ENCODE measurements at regions not wholly inside any gene's neighbourhood (a gene's known extent, or its start where the extent isn't known, plus 50 kb on each side); places are given as distances from the start of the nearest gene placed in this dataset.

GRCh38 chr1:50358962-50359361 lies 64.3 kb downstream of the DMRTA2 start:
- Mint-ChIP-seq H3K9me3 (peaks cover 0 to 4% of the 10 kb centered on the region in 2 donors), H3K27me3 (peaks cover 66 to 85% of the 10 kb centered on the region in 2 donors), H3K4me1 (ENCODE audit: low read depth in 2 of 2) (no peaks in the 10 kb centered on the region), H3K27ac (no peak overlapping the region), H3K4me3 (no peak overlapping the region), H3K36me3 (ENCODE audit: insufficient read depth) (no peaks in the 10 kb centered on the region)
- ATAC-seq (replicated peaks), result no peak
- DNase-seq, result no peak

- Mint-ChIP-seq H3K9me3 (peaks cover 0 to 4% of the 10 kb centered on the region in 2 donors), H3K4me1 (ENCODE audit: low read depth in 2 of 2) (no peaks in the 10 kb centered on the region)
- no peak for ATAC-seq (replicated peaks)
Measured at GRCh38 chr1:50357186-50357585, 66.1 kb downstream of the DMRTA2 start.

GRCh38 chr1:50354813-50355212 lies 68.4 kb downstream of the DMRTA2 start:
- Mint-ChIP-seq H3K36me3 (ENCODE audit: insufficient read depth) (no peaks in the 10 kb centered on the region), H3K27me3 (peaks cover 43 to 71% of the 10 kb centered on the region in 2 donors), H3K9me3 (no peaks in the 10 kb centered on the region), H3K4me3 (no peak overlapping the region), H3K4me1 (ENCODE audit: low read depth in 2 of 2) (no peaks in the 10 kb centered on the region), H3K27ac (no peak overlapping the region)
- ATAC-seq (replicated peaks) (no peak), DNase-seq (no peak)

More at GRCh38 chr1:50357186-50357585, 66.1 kb downstream of the DMRTA2 start:
- DNase-seq, result no peak
- Mint-ChIP-seq H3K36me3 (ENCODE audit: insufficient read depth) (no peaks in the 10 kb centered on the region), H3K27ac (no peak overlapping the region), H3K27me3 (peaks cover 55 to 73% of the 10 kb centered on the region in 2 donors), H3K4me3 (no peak overlapping the region)

- peaks cover 45 to 65% of the 10 kb centered on the region in 2 donors for H3K27me3 Mint-ChIP-seq
- H3K27ac Mint-ChIP-seq, result no peak overlapping the region
- DNase-seq (no peak), ATAC-seq (replicated peaks) (no peak)
- no peaks in the 10 kb centered on the region for H3K36me3 Mint-ChIP-seq (ENCODE audit: insufficient read depth)
- H3K4me3 Mint-ChIP-seq, result no peak overlapping the region
- H3K9me3 Mint-ChIP-seq, result no peaks in the 10 kb centered on the region
- H3K4me1 Mint-ChIP-seq (ENCODE audit: low read depth in 2 of 2), result no peaks in the 10 kb centered on the region
Measured at GRCh38 chr1:50352428-50352827, 70.8 kb downstream of the DMRTA2 start.

GRCh38 chr1:50350868-50351267 lies 72.4 kb downstream of the DMRTA2 start:
- H3K36me3 Mint-ChIP-seq (ENCODE audit: insufficient read depth), result no peaks in the 10 kb centered on the region
- H3K4me1 Mint-ChIP-seq (ENCODE audit: low read depth in 2 of 2), result no peaks in the 10 kb centered on the region
- no peaks in the 10 kb centered on the region for H3K9me3 Mint-ChIP-seq
- DNase-seq, result no peak
- no peak for ATAC-seq (replicated peaks)
- H3K4me3 Mint-ChIP-seq, result no peak overlapping the region
- peaks cover 35 to 51% of the 10 kb centered on the region in 2 donors for H3K27me3 Mint-ChIP-seq
- no peak overlapping the region for H3K27ac Mint-ChIP-seq

GRCh38 chr1:50350421-50350820 lies 72.8 kb downstream of the DMRTA2 start:
- Mint-ChIP-seq H3K36me3 (ENCODE audit: insufficient read depth) (no peaks in the 10 kb centered on the region), H3K4me1 (ENCODE audit: low read depth in 2 of 2) (no peaks in the 10 kb centered on the region), H3K27me3 (peaks cover 35 to 46% of the 10 kb centered on the region in 2 donors), H3K27ac (no peak overlapping the region), H3K4me3 (no peak overlapping the region), H3K9me3 (no peaks in the 10 kb centered on the region)
- ATAC-seq (replicated peaks) (no peak), DNase-seq (no peak)

GRCh38 chr1:50349242-50349565 lies 74.0 kb downstream of the DMRTA2 start:
- Mint-ChIP-seq H3K36me3 (ENCODE audit: insufficient read depth) (no peaks in the 10 kb centered on the region), H3K27ac (no peak overlapping the region), H3K4me1 (ENCODE audit: low read depth in 2 of 2) (no peaks in the 10 kb centered on the region), H3K27me3 (peaks cover 39 to 45% of the 10 kb centered on the region in 2 donors), H3K4me3 (no peak overlapping the region), H3K9me3 (no peaks in the 10 kb centered on the region)
- DNase-seq (no peak), ATAC-seq (replicated peaks) (no peak)

- H3K9me3 Mint-ChIP-seq, result no peaks in the 10 kb centered on the region
- H3K27me3 Mint-ChIP-seq, result peaks cover 39 to 51% of the 10 kb centered on the region in 2 donors
- H3K27ac Mint-ChIP-seq, result no peak overlapping the region
- no peaks in the 10 kb centered on the region for H3K4me1 Mint-ChIP-seq (ENCODE audit: low read depth in 2 of 2)
- H3K36me3 Mint-ChIP-seq (ENCODE audit: insufficient read depth), result no peaks in the 10 kb centered on the region
- DNase-seq (peak; percentile 35 to 44 (median 36)), ATAC-seq (replicated peaks) (peak; percentile 62)
- H3K4me3 Mint-ChIP-seq, result no peak overlapping the region
Measured at GRCh38 chr1:50348449-50349241, 74.6 kb downstream of the DMRTA2 start.

- Mint-ChIP-seq H3K36me3 (ENCODE audit: insufficient read depth) (no peaks in the 10 kb centered on the region), H3K27me3 (peaks cover 46 to 58% of the 10 kb centered on the region in 2 donors), H3K27ac (no peak overlapping the region), H3K9me3 (no peaks in the 10 kb centered on the region), H3K4me3 (no peak overlapping the region), H3K4me1 (ENCODE audit: low read depth in 2 of 2) (no peaks in the 10 kb centered on the region)
- DNase-seq (no peak), ATAC-seq (replicated peaks) (no peak)
Measured at GRCh38 chr1:50347933-50348332, 75.3 kb downstream of the DMRTA2 start.

GRCh38 chr1:50346621-50347020 lies 76.6 kb downstream of the DMRTA2 start:
- H3K27ac Mint-ChIP-seq, result no peak overlapping the region
- H3K27me3 Mint-ChIP-seq, result peaks cover 59 to 63% of the 10 kb centered on the region in 2 donors
- no peaks in the 10 kb centered on the region for H3K4me1 Mint-ChIP-seq (ENCODE audit: low read depth in 2 of 2)
- ATAC-seq (replicated peaks), result no peak
- H3K9me3 Mint-ChIP-seq, result no peaks in the 10 kb centered on the region
- H3K4me3 Mint-ChIP-seq, result no peak overlapping the region
- no peaks in the 10 kb centered on the region for H3K36me3 Mint-ChIP-seq (ENCODE audit: insufficient read depth)
- DNase-seq, result no peak

GRCh38 chr1:50343323-50343722 lies 79.9 kb downstream of the DMRTA2 start:
- Mint-ChIP-seq H3K4me1 (ENCODE audit: low read depth in 2 of 2) (no peaks in the 10 kb centered on the region), H3K4me3 (no peak overlapping the region), H3K27me3 (peaks cover 58 to 59% of the 10 kb centered on the region in 2 donors), H3K9me3 (no peaks in the 10 kb centered on the region), H3K36me3 (ENCODE audit: insufficient read depth) (no peaks in the 10 kb centered on the region), H3K27ac (no peak overlapping the region)
- ATAC-seq (replicated peaks) (no peak), DNase-seq (no peak)

- no peaks in the 10 kb centered on the region for H3K9me3 Mint-ChIP-seq
- no peaks in the 10 kb centered on the region for H3K4me1 Mint-ChIP-seq (ENCODE audit: low read depth in 2 of 2)
- no peaks in the 10 kb centered on the region for H3K36me3 Mint-ChIP-seq (ENCODE audit: insufficient read depth)
- no peak overlapping the region for H3K4me3 Mint-ChIP-seq
- DNase-seq, result no peak
- no peak overlapping the region for H3K27ac Mint-ChIP-seq
- peaks cover 57 to 66% of the 10 kb centered on the region in 2 donors for H3K27me3 Mint-ChIP-seq
- no peak for ATAC-seq (replicated peaks)
Measured at GRCh38 chr1:50342525-50342924, 80.7 kb downstream of the DMRTA2 start.

GRCh38 chr1:50335036-50335435 lies 88.2 kb downstream of the DMRTA2 start:
- DNase-seq (no peak), ATAC-seq (replicated peaks) (no peak)
- Mint-ChIP-seq H3K4me3 (no peak overlapping the region), H3K27ac (no peak overlapping the region), H3K4me1 (ENCODE audit: low read depth in 2 of 2) (peaks cover 4 to 7% of the 10 kb centered on the region in 2 donors), H3K27me3 (peaks cover 48 to 67% of the 10 kb centered on the region in 2 donors), H3K9me3 (no peaks in the 10 kb centered on the region), H3K36me3 (ENCODE audit: insufficient read depth) (no peaks in the 10 kb centered on the region)

GRCh38 chr1:50333595-50333974 lies 89.7 kb downstream of the DMRTA2 start:
- Mint-ChIP-seq H3K4me3 (peak overlapping the region; percentile 58 to 70), H3K27ac (peak overlapping the region in 1 of 2 donors; percentile 52), H3K27me3 (peaks cover 54 to 64% of the 10 kb centered on the region in 2 donors), H3K9me3 (no peaks in the 10 kb centered on the region), H3K4me1 (ENCODE audit: low read depth in 2 of 2) (peaks cover 4 to 7% of the 10 kb centered on the region in 2 donors), H3K36me3 (ENCODE audit: insufficient read depth) (no peaks in the 10 kb centered on the region)
- DNase-seq (peak; percentile 10 to 21 (median 19)), ATAC-seq (replicated peaks) (peak; percentile 75)

All from effector memory CD8-positive, alpha-beta T cell (primary cell).